Panc1 (cell line): ENCODE measurements at regions not wholly inside any gene's neighbourhood (a gene's known extent, or its start where the extent isn't known, plus 50 kb on each side); places are given as distances from the start of the nearest gene placed in this dataset.
A peak's percentile ranks its signal among the peaks of the same experiment; 100 is the strongest.

Source experiments
- ATAC-seq: fragments of 200-7000 bp; cut with Tn5 transposase; 2 replicates; pipeline ENCODE4 v1.9.1; 2020; ENCODE audit warnings: mild to moderate bottlenecking, moderate library complexity
- BruUV-seq: library from RNA; stranded (reverse); fragments of 400-500 nt; replicated peaks from 2 replicates; lab custom pipeline; 2021; lab: Mats Ljungman, UMichigan
- CTCF ChIA-PET: fragments of 300-600 bp; sonication (Branson Sonifier 250); formaldehyde crosslinking; loops from one replicate; lab custom pipeline; 2022; ENCODE audit warnings: antibody characterized with exemption; lab: Charles Lee
- POLR2A ChIA-PET: fragments of 300-600 bp; sonication (Branson Sonifier 250); formaldehyde crosslinking; loops from one replicate; lab custom pipeline; 2022; ENCODE audit warnings: antibody characterized with exemption; lab: Charles Lee
- DNase-seq: peaks from one replicate; pipeline ENCODE4 v3.0.0-alpha.2; 2010; ENCODE audit warnings: low read depth, low spot score
- H3K27ac ChIP-seq: 2 replicates; pipeline ENCODE4 v1.5.1; 2011; ENCODE audit warnings: mild to moderate bottlenecking, low read length, inconsistent platforms
- H3K27me3 ChIP-seq: fragments of 200-500 bp; sonication (Bioruptor generic); 2 replicates; pipeline ENCODE4 v1.6.0; 2014; ENCODE audit warnings: low read length, inconsistent platforms; ENCODE audit not compliant: control insufficient read depth, insufficient read depth
- H3K36me3 ChIP-seq: fragments of 200-500 bp; sonication (Bioruptor generic); 2 replicates; pipeline ENCODE4 v1.5.1; 2014; ENCODE audit warnings: inconsistent platforms, mild to moderate bottlenecking, low read length, moderate library complexity; ENCODE audit not compliant: control insufficient read depth, insufficient read depth
- H3K4me1 ChIP-seq: 2 replicates; pipeline ENCODE4 v1.5.1; 2011; ENCODE audit warnings: inconsistent platforms, mild to moderate bottlenecking, low read length, moderate library complexity; ENCODE audit not compliant: control insufficient read depth, insufficient read depth
- H3K4me3 ChIP-seq, 2 experiments: 2 replicates each; pipeline ENCODE4 v1.5.1; 2011 to 2012; ENCODE audit warnings: low read depth in 2 of 2, low read length in 2 of 2, mild to moderate bottlenecking in 2 of 2, inconsistent platforms in 1 of 2, moderate library complexity in 1 of 2
- H3K9me3 ChIP-seq: fragments of 200-500 bp; sonication (Bioruptor generic); 2 replicates; pipeline ENCODE4 v1.5.1; 2014; ENCODE audit warnings: low read depth, mild to moderate bottlenecking, inconsistent platforms, low read length, moderate library complexity; ENCODE audit not compliant: control insufficient read depth, insufficient read depth
- POLR2AphosphoS5 ChIP-seq: IDR thresholded peaks from 2 replicates; pipeline ENCODE4 v1.6.1; 2012; ENCODE audit warnings: mild to moderate bottlenecking, low read depth, low read length, moderate library complexity
- SIN3A ChIP-seq: IDR thresholded peaks from 2 replicates; pipeline ENCODE4 v1.6.1; 2012; ENCODE audit warnings: low read depth, mild to moderate bottlenecking, low read length, moderate library complexity, borderline replicate concordance; ENCODE audit not compliant: insufficient read depth
- TCF7L2 ChIP-seq: IDR thresholded peaks from 2 replicates; pipeline ENCODE4 v1.6.1; 2011; ENCODE audit warnings: mild to moderate bottlenecking, low read depth, low read length, inconsistent platforms
- in situ Hi-C: cut with HindIII; loops from 2 replicates; pipeline ENCODE4 v1.10.0; 2016; ENCODE audit warnings: low sequenced_read_pairs, low pct_unique_long_range_greater_than_20kb
- intact Hi-C: fragments of 100-400 bp; cut with micrococcal nuclease; formaldehyde crosslinking; loops from one replicate; pipeline ENCODE4 v1.10.0; 2022; ENCODE audit not compliant: unreplicated experiment
- TF ChIP-seq, protein P1 (sequence below): fragments of 450-650 bp; IDR thresholded peaks from 2 replicates; pipeline ENCODE4 v1.5.1; 2017; ENCODE audit warnings: mild to moderate bottlenecking
- TF ChIP-seq, protein P2 (sequence below), 2 experiments: IDR thresholded peaks; 2 replicates each; pipeline ENCODE4 v1.6.1; 2011 to 2012; ENCODE audit warnings: low read depth in 2 of 2, control low read depth in 1 of 2, low read length in 1 of 2, mild to moderate bottlenecking in 1 of 2, moderate library complexity in 1 of 2; ENCODE audit not compliant: insufficient read depth in 1 of 2

DNA sequence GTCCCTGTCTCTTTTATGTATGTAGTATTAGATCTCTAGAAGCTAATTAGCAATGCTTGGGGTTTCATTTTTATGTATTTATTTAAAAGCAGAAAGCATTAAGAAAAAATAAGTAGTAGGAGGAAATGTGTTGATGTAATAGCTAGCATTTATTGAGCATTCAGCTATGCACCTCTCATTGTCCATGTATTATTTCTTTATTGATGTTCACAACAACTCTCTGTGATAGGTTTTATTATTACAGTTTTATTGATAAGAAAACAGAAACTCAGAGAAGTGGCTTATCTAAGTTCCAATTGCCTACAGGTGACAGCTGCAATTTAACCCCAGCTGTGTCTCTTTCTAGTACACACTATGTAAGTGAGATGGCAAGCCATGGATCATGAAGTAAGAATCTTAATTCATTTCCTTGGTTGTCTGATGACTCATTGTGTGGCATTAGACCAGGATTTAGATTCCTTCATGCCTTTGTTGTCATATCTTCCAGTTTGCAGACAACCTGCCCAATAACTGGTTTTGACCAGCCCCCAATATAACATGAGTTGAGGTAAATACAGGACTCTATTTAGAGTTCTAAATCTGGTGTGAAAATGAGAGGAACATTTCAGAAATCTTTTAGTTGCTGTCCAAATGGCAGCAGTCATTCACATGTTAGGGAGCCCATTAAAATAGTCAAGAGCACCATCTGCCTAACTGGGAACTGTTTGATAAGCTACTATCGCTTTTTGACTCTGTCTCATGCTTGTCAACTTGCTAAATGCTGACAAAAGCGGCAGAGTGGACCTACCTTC, 170.8 kb upstream of the PHACTR1 start:
- peak overlapping the region; percentile 34; the same call in 1 of the 2 replicates for H3K27ac ChIP-seq
- no peak overlapping the region for H3K4me3 ChIP-seq
- ChIA-PET CTCF (no interaction called here), POLR2A (interaction anchor here (0.6 kb wide), 1 partner anchor 13 kb away, joined by 3 read pairs; no protein-coding TSS in a partner anchor)
- no peaks in the 10 kb centered on the region for H3K4me1 ChIP-seq
- intact Hi-C loops (no loop called here), in situ Hi-C loops (no loop called here)
- ATAC-seq, result no peak; the same call in 1 of the 2 replicates
- H3K27me3 ChIP-seq, result no peaks in the 10 kb centered on the region
- DNase-seq, result peak; percentile 5
- H3K9me3 ChIP-seq, result no peaks in the 10 kb centered on the region
- no TSS peak for BruUV-seq
- TF ChIP-seq TCF7L2 (no peak), POLR2AphosphoS5 (no peak), SIN3A (no peak)
- TF ChIP-seq, protein P1, sequence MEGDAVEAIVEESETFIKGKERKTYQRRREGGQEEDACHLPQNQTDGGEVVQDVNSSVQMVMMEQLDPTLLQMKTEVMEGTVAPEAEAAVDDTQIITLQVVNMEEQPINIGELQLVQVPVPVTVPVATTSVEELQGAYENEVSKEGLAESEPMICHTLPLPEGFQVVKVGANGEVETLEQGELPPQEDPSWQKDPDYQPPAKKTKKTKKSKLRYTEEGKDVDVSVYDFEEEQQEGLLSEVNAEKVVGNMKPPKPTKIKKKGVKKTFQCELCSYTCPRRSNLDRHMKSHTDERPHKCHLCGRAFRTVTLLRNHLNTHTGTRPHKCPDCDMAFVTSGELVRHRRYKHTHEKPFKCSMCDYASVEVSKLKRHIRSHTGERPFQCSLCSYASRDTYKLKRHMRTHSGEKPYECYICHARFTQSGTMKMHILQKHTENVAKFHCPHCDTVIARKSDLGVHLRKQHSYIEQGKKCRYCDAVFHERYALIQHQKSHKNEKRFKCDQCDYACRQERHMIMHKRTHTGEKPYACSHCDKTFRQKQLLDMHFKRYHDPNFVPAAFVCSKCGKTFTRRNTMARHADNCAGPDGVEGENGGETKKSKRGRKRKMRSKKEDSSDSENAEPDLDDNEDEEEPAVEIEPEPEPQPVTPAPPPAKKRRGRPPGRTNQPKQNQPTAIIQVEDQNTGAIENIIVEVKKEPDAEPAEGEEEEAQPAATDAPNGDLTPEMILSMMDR, result no peak
- TF ChIP-seq, protein P2, sequence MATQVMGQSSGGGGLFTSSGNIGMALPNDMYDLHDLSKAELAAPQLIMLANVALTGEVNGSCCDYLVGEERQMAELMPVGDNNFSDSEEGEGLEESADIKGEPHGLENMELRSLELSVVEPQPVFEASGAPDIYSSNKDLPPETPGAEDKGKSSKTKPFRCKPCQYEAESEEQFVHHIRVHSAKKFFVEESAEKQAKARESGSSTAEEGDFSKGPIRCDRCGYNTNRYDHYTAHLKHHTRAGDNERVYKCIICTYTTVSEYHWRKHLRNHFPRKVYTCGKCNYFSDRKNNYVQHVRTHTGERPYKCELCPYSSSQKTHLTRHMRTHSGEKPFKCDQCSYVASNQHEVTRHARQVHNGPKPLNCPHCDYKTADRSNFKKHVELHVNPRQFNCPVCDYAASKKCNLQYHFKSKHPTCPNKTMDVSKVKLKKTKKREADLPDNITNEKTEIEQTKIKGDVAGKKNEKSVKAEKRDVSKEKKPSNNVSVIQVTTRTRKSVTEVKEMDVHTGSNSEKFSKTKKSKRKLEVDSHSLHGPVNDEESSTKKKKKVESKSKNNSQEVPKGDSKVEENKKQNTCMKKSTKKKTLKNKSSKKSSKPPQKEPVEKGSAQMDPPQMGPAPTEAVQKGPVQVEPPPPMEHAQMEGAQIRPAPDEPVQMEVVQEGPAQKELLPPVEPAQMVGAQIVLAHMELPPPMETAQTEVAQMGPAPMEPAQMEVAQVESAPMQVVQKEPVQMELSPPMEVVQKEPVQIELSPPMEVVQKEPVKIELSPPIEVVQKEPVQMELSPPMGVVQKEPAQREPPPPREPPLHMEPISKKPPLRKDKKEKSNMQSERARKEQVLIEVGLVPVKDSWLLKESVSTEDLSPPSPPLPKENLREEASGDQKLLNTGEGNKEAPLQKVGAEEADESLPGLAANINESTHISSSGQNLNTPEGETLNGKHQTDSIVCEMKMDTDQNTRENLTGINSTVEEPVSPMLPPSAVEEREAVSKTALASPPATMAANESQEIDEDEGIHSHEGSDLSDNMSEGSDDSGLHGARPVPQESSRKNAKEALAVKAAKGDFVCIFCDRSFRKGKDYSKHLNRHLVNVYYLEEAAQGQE (IDR thresholded peaks at IDR 0.05; ENCODE audit: insufficient read depth in 1 of 2, low read depth in 2 of 2, low read length in 1 of 2), result no peak
- no peaks in the 10 kb centered on the region for H3K36me3 ChIP-seq

DNA sequence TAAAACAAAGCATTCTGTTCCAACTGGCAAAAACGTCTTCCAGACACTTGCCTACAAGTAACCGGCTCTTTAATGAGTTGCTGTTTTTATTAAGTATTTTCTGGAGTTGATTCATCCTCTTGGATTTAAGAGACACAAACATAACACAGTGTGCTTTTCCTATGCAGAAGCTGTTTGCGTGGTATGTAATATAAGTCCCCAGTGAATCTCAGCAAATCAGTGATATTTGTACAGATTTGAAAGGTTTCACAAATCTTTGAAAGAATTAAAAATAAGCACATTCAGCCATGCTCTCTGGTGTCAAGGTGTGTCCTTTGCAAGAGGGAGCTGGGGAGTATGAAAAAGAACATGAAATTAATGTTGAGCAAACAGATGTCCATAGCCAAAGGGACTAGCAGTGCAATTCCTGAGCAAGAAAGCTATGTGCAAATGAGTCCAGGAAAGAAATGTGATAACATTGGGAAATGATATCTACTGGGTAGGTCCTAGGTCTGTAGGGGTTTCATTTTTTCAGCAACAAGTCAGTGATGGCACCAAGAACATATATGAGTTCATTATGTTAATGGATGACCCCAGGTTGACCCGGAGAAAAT, 170.1 kb upstream of the PHACTR1 start:
- no peak for TF ChIP-seq TCF7L2
- POLR2A ChIA-PET, result interaction anchor here (0.6 kb wide), 1 partner anchor 12 kb away, joined by 3 read pairs; no protein-coding TSS in a partner anchor
- BruUV-seq, result no TSS peak
- CTCF ChIA-PET, result no interaction called here
- Histone ChIP-seq H3K27me3 (no peaks in the 10 kb centered on the region), H3K4me3 (no peak overlapping the region), H3K9me3 (no peaks in the 10 kb centered on the region), H3K27ac (peak overlapping the region; percentile 34; the same call in 1 of the 2 replicates), H3K4me1 (no peaks in the 10 kb centered on the region), H3K36me3 (no peaks in the 10 kb centered on the region)
- ATAC-seq, result no peak
- DNase-seq, result no peak
- intact Hi-C loops (no loop called here), in situ Hi-C loops (no loop called here)
